Panc1 (cell line): ENCODE measurements at regions not wholly inside any gene's neighbourhood (a gene's known extent, or its start where the extent isn't known, plus 50 kb on each side); places are given as distances from the start of the nearest gene placed in this dataset.

Experiments
- ATAC-seq: fragments of 200-7000 bp; cut with Tn5 transposase; 2 replicates; pipeline ENCODE4 v1.9.1; 2020; ENCODE audit warnings: mild to moderate bottlenecking, moderate library complexity
- BruUV-seq: library from RNA; stranded (reverse); fragments of 400-500 nt; replicated peaks from 2 replicates; lab custom pipeline; 2021; lab: Mats Ljungman, UMichigan
- CTCF ChIA-PET: fragments of 300-600 bp; sonication (Branson Sonifier 250); formaldehyde crosslinking; loops from one replicate; lab custom pipeline; 2022; ENCODE audit warnings: antibody characterized with exemption; lab: Charles Lee
- POLR2A ChIA-PET: fragments of 300-600 bp; sonication (Branson Sonifier 250); formaldehyde crosslinking; loops from one replicate; lab custom pipeline; 2022; ENCODE audit warnings: antibody characterized with exemption; lab: Charles Lee
- DNase-seq: peaks from one replicate; pipeline ENCODE4 v3.0.0-alpha.2; 2010; ENCODE audit warnings: low read depth, low spot score
- H3K27ac ChIP-seq: 2 replicates; pipeline ENCODE4 v1.5.1; 2011; ENCODE audit warnings: mild to moderate bottlenecking, low read length, inconsistent platforms
- H3K27me3 ChIP-seq: fragments of 200-500 bp; sonication (Bioruptor generic); 2 replicates; pipeline ENCODE4 v1.6.0; 2014; ENCODE audit warnings: low read length, inconsistent platforms; ENCODE audit not compliant: control insufficient read depth, insufficient read depth
- H3K36me3 ChIP-seq: fragments of 200-500 bp; sonication (Bioruptor generic); 2 replicates; pipeline ENCODE4 v1.5.1; 2014; ENCODE audit warnings: inconsistent platforms, mild to moderate bottlenecking, low read length, moderate library complexity; ENCODE audit not compliant: control insufficient read depth, insufficient read depth
- H3K4me1 ChIP-seq: 2 replicates; pipeline ENCODE4 v1.5.1; 2011; ENCODE audit warnings: inconsistent platforms, mild to moderate bottlenecking, low read length, moderate library complexity; ENCODE audit not compliant: control insufficient read depth, insufficient read depth
- H3K4me3 ChIP-seq, 2 experiments: 2 replicates each; pipeline ENCODE4 v1.5.1; 2011 to 2012; ENCODE audit warnings: low read depth in 2 of 2, low read length in 2 of 2, mild to moderate bottlenecking in 2 of 2, inconsistent platforms in 1 of 2, moderate library complexity in 1 of 2
- H3K9me3 ChIP-seq: fragments of 200-500 bp; sonication (Bioruptor generic); 2 replicates; pipeline ENCODE4 v1.5.1; 2014; ENCODE audit warnings: low read depth, mild to moderate bottlenecking, inconsistent platforms, low read length, moderate library complexity; ENCODE audit not compliant: control insufficient read depth, insufficient read depth
- CTCF ChIP-seq: fragments of 450-650 bp; IDR thresholded peaks from 2 replicates; pipeline ENCODE4 v1.5.1; 2017; ENCODE audit warnings: mild to moderate bottlenecking
- POLR2AphosphoS5 ChIP-seq: IDR thresholded peaks from 2 replicates; pipeline ENCODE4 v1.6.1; 2012; ENCODE audit warnings: mild to moderate bottlenecking, low read depth, low read length, moderate library complexity
- REST ChIP-seq, 2 experiments: IDR thresholded peaks; 2 replicates each; pipeline ENCODE4 v1.6.1; 2011 to 2012; ENCODE audit warnings: low read depth in 2 of 2, control low read depth in 1 of 2, low read length in 1 of 2, mild to moderate bottlenecking in 1 of 2, moderate library complexity in 1 of 2; ENCODE audit not compliant: insufficient read depth in 1 of 2
- SIN3A ChIP-seq: IDR thresholded peaks from 2 replicates; pipeline ENCODE4 v1.6.1; 2012; ENCODE audit warnings: low read depth, mild to moderate bottlenecking, low read length, moderate library complexity, borderline replicate concordance; ENCODE audit not compliant: insufficient read depth
- TCF7L2 ChIP-seq: IDR thresholded peaks from 2 replicates; pipeline ENCODE4 v1.6.1; 2011; ENCODE audit warnings: mild to moderate bottlenecking, low read depth, low read length, inconsistent platforms
- in situ Hi-C: cut with HindIII; loops from 2 replicates; pipeline ENCODE4 v1.10.0; 2016; ENCODE audit warnings: low sequenced_read_pairs, low pct_unique_long_range_greater_than_20kb
- intact Hi-C: fragments of 100-400 bp; cut with micrococcal nuclease; formaldehyde crosslinking; loops from one replicate; pipeline ENCODE4 v1.10.0; 2022; ENCODE audit not compliant: unreplicated experiment

GRCh38 chr3:18237251-18238005 lies 187.7 kb downstream of the SATB1 start:
- BruUV-seq, result no TSS peak
- ATAC-seq (no peak), DNase-seq (no peak)

GRCh38 chr3:18236726-18237125 lies 188.4 kb downstream of the SATB1 start:
- CTCF ChIA-PET, result no interaction called here
- no peaks in the 10 kb centered on the region for H3K4me1 ChIP-seq
- in situ Hi-C loops, result no loop called here
- no peaks in the 10 kb centered on the region for H3K27me3 ChIP-seq
- no TSS peak for BruUV-seq
- no peak for DNase-seq
- intact Hi-C loops, result no loop called here
- H3K36me3 ChIP-seq, result no peaks in the 10 kb centered on the region
- H3K9me3 ChIP-seq, result no peaks in the 10 kb centered on the region
- no peak for ATAC-seq
- POLR2A ChIA-PET, result no interaction called here
- no peak overlapping the region for H3K27ac ChIP-seq
- H3K4me3 ChIP-seq, result no peak overlapping the region
- TF ChIP-seq TCF7L2 (no peak), REST (IDR thresholded peaks at IDR 0.05; ENCODE audit: insufficient read depth in 1 of 2, low read depth in 2 of 2, low read length in 1 of 2) (no peak), POLR2AphosphoS5 (no peak), SIN3A (no peak), CTCF (no peak)

More at GRCh38 chr3:18237251-18238005, 187.7 kb downstream of the SATB1 start:
- in situ Hi-C loops, result no loop called here
- Histone ChIP-seq H3K4me3 (no peak overlapping the region), H3K9me3 (no peaks in the 10 kb centered on the region), H3K27ac (no peak overlapping the region), H3K4me1 (no peaks in the 10 kb centered on the region), H3K27me3 (no peaks in the 10 kb centered on the region), H3K36me3 (no peaks in the 10 kb centered on the region)
- CTCF ChIA-PET, result no interaction called here
- POLR2A ChIA-PET, result no interaction called here
- no peak for TF ChIP-seq CTCF
- TF ChIP-seq REST (IDR thresholded peaks at IDR 0.05; ENCODE audit: insufficient read depth in 1 of 2, low read depth in 2 of 2, low read length in 1 of 2), result no peak
- no peak for TF ChIP-seq TCF7L2
- no peak for TF ChIP-seq POLR2AphosphoS5
- no peak for TF ChIP-seq SIN3A
- intact Hi-C loops, result no loop called here
